ENCODE measurements at regions not wholly inside any gene's neighbourhood (a gene's known extent, or its start where the extent isn't known, plus 50 kb on each side); places are given as distances from the start of the nearest gene placed in this dataset.

DNA sequence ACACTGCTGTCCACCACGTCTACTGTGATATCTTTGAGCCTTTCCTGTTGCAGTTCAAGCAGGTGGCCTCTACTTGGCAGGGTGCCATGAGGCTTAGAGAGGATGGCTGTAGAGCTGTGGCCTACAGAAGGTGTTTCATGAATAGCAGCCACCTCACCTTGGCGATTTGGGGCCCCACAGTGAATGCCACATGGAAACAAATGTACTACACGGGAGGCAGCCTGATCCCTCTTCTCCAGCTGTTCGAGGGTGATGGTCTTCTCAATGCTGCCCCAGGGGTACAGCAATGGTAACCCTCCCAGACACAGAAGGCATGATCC is 70.7 kb downstream of the FAM43A start:
- no peak for DNase-seq
- H3K36me3 ChIP-seq (replicated peaks), result no peaks in the 10 kb centered on the region
- TF ChIP-seq, protein P1, sequence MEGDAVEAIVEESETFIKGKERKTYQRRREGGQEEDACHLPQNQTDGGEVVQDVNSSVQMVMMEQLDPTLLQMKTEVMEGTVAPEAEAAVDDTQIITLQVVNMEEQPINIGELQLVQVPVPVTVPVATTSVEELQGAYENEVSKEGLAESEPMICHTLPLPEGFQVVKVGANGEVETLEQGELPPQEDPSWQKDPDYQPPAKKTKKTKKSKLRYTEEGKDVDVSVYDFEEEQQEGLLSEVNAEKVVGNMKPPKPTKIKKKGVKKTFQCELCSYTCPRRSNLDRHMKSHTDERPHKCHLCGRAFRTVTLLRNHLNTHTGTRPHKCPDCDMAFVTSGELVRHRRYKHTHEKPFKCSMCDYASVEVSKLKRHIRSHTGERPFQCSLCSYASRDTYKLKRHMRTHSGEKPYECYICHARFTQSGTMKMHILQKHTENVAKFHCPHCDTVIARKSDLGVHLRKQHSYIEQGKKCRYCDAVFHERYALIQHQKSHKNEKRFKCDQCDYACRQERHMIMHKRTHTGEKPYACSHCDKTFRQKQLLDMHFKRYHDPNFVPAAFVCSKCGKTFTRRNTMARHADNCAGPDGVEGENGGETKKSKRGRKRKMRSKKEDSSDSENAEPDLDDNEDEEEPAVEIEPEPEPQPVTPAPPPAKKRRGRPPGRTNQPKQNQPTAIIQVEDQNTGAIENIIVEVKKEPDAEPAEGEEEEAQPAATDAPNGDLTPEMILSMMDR (IDR thresholded peaks at IDR 0.05; ENCODE audit: low read depth, low read length, missing control alignments), result no peak
- in situ Hi-C loops (cut with HindIII; ENCODE audit: low pct_ligation_motif_present, low sequenced_read_pairs), result no loop called here
- H3K4me3 ChIP-seq (ENCODE audit: low read depth, low read length), result no peak overlapping the region
- peaks cover 6% of the 10 kb centered on the region for H3K27me3 ChIP-seq (replicated peaks)
- H3K27ac ChIP-seq, result no peak overlapping the region

- no peak for DNase-seq
- Histone ChIP-seq H3K27ac (no peak overlapping the region), H3K4me3 (ENCODE audit: low read depth, low read length) (no peak overlapping the region), H3K36me3 (replicated peaks) (no peaks in the 10 kb centered on the region), H3K27me3 (replicated peaks) (peaks cover 10% of the 10 kb centered on the region)
- in situ Hi-C loops (cut with HindIII; ENCODE audit: low pct_ligation_motif_present, low sequenced_read_pairs), result no loop called here
- TF ChIP-seq, protein P1 (IDR thresholded peaks at IDR 0.05; ENCODE audit: low read depth, low read length, missing control alignments), result no peak
These were observed 71.2 kb downstream of the FAM43A start for GRCh38 chr3:194756791-194757325.

DNA sequence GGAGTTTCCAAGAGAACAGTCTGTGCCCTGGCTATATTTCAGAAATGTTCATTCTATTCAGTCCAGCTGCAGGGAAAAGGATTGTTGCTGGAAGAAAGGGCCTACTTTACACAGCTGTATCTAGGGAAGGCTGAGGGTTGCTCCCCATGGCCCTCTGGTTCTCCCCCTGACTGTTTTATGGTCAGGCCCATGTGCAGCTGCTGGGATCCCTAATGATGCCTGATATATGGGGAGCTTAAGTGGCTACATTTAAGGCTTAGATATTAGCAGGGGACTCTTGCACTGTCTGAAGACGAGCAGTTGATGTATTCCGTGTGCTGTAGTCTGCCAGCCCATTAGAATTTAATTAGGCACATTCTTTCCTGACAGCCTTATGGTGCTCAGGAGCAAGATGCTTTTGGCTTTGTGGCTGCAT is 72.0 kb downstream of the FAM43A start:
- Histone ChIP-seq H3K36me3 (replicated peaks) (no peaks in the 10 kb centered on the region), H3K27ac (no peak overlapping the region), H3K4me3 (ENCODE audit: low read depth, low read length) (no peak overlapping the region), H3K27me3 (replicated peaks) (peaks cover 11% of the 10 kb centered on the region)
- DNase-seq, result no peak
- TF ChIP-seq, protein P1 (IDR thresholded peaks at IDR 0.05; ENCODE audit: low read depth, low read length, missing control alignments), result no peak
- in situ Hi-C loops (cut with HindIII; ENCODE audit: low pct_ligation_motif_present, low sequenced_read_pairs), result no loop called here

GRCh38 chr3:194758716-194759115 is 73.0 kb downstream of the FAM43A start:
- TF ChIP-seq, protein P1 (IDR thresholded peaks at IDR 0.05; ENCODE audit: low read depth, low read length, missing control alignments), result no peak
- in situ Hi-C loops (cut with HindIII; ENCODE audit: low pct_ligation_motif_present, low sequenced_read_pairs), result no loop called here
- Histone ChIP-seq H3K36me3 (replicated peaks) (no peaks in the 10 kb centered on the region), H3K4me3 (ENCODE audit: low read depth, low read length) (no peak overlapping the region), H3K27ac (no peak overlapping the region), H3K27me3 (replicated peaks) (peaks cover 11% of the 10 kb centered on the region)
- no peak for DNase-seq

DNA sequence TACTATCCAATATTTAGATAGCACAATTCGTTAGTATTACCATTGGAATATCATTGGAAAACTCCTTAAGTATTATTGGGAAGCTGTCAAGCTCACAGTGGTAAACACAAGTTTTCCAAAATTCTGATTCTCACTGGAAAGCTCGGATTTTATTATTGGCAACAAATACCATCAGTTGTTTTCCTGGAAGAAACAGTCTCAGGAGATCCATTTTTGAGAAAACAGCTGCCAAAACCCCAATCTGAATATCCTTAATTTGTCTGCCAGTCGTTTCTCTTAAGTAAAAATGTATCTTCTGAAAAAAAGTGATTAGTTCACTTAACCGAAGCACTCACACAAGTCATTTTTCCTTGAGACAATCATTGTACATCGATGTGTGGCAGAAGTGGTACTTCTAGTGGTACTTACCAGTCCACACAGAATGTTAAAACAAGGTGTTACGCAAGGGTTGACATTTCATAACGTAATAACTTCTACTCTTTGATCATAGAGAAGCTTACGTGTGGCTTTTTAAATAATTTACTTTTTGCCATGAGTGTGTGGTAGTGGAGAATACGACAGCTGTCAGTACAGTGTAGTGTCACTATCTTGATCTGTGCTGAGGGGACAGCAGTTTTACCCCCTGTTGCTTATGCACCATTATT is 74.9 kb downstream of the FAM43A start:
- no peak for DNase-seq
- H3K27me3 ChIP-seq (replicated peaks), result peaks cover 11% of the 10 kb centered on the region

More for the DNA sequence above, 74.9 kb downstream of the FAM43A start:
- H3K4me3 ChIP-seq (ENCODE audit: low read depth, low read length), result no peak overlapping the region
- H3K36me3 ChIP-seq (replicated peaks), result no peaks in the 10 kb centered on the region
- H3K27ac ChIP-seq, result no peak overlapping the region
- in situ Hi-C loops (cut with HindIII; ENCODE audit: low pct_ligation_motif_present, low sequenced_read_pairs), result no loop called here
- TF ChIP-seq, protein P1 (IDR thresholded peaks at IDR 0.05; ENCODE audit: low read depth, low read length, missing control alignments), result no peak
